HepG2 (cell line): ENCODE measurements at regions not wholly inside any gene's neighbourhood (a gene's known extent, or its start where the extent isn't known, plus 50 kb on each side); places are given as distances from the start of the nearest gene placed in this dataset.

ENCODE experiments used
- ATAC-seq: fragments of 200-7000 bp; cut with Tn5 transposase; 3 replicates; pipeline ENCODE4 v1.9.1; 2020; ENCODE audit warnings: mild to moderate bottlenecking, moderate library complexity
- BruUV-seq: library from RNA; stranded (reverse); fragments of 400-500 nt; replicated peaks from 2 replicates; lab custom pipeline; 2021; lab: Mats Ljungman, UMichigan
- CTCF ChIA-PET: fragments of 300-600 bp; formaldehyde crosslinking; extraction: SDS; loops from one replicate; lab custom pipeline; 2021; ENCODE audit warnings: low total read pairs, inconsistent platforms, low intra/inter-chr PET ratio; lab: Yijun Ruan, JAX
- POLR2A ChIA-PET: fragments of 350-600 bp; sonication (Branson Sonifier 250); formaldehyde crosslinking; loops from one replicate; lab custom pipeline; 2020; ENCODE audit warnings: antibody characterized with exemption, inconsistent platforms; lab: Yijun Ruan, JAX
- DNase-seq: peaks from one replicate; pipeline ENCODE4 v3.0.0-alpha.2; 2015; ENCODE audit warnings: low spot score
- FAIRE-seq: peaks from 3 replicates; lab custom pipeline; 2011; peaks lifted over from hg19 to GRCh38; lab: Jason Lieb, UNC
- H2AFZ ChIP-seq: one replicate; pipeline ENCODE4 v1.6.1; 2011; ENCODE audit warnings: low read length, inconsistent platforms
- H3K27ac ChIP-seq: fragments of 300-600 bp; 3 replicates; pipeline ENCODE4 v1.8.0; 2011; ENCODE audit warnings: mixed run types, mild to moderate bottlenecking, mixed read lengths, low read length, inconsistent platforms; ENCODE audit not compliant: insufficient read depth; ENCODE audit errors: extremely low read length
- H3K27me3 ChIP-seq, 2 experiments: fragments of 200-600 bp in 1 of 2; 2 replicates in 1 of 2; 3 replicates in 1 of 2; pipeline versions ENCODE4 v1.6.0 to v1.8.0; 2011; ENCODE audit warnings: low read length in 2 of 2, mild to moderate bottlenecking in 2 of 2, moderate library complexity in 2 of 2, inconsistent platforms in 1 of 2; ENCODE audit not compliant: insufficient read depth in 2 of 2, control insufficient read depth in 1 of 2
- H3K36me3 ChIP-seq, 2 experiments: fragments of 200-600 bp in 1 of 2; replicated peaks in 1 of 2; 2 replicates in 1 of 2; 3 replicates in 1 of 2; pipeline versions ENCODE4 v1.5.1 to v1.8.0; 2011; ENCODE audit warnings: low read length in 2 of 2, inconsistent platforms in 1 of 2; ENCODE audit not compliant: insufficient read depth in 2 of 2, control insufficient read depth in 1 of 2
- H3K4me1 ChIP-seq: 2 replicates; pipeline ENCODE4 v1.5.1; 2012; ENCODE audit warnings: low read length, inconsistent platforms; ENCODE audit not compliant: insufficient read depth
- H3K4me2 ChIP-seq: 2 replicates; pipeline ENCODE4 v1.6.0; 2011; ENCODE audit warnings: low read depth, low read length, inconsistent platforms
- H3K4me3 ChIP-seq, 3 experiments: fragments of 200-600 bp in 1 of 3; sonication (generic), shearing (Covaris generic) in 1 of 3; replicated peaks in 1 of 3; 2 replicates each; pipeline ENCODE4 v1.5.1; 2011 to 2016; ENCODE audit warnings: low read length in 3 of 3, inconsistent platforms in 2 of 3, low read depth in 2 of 3, mild to moderate bottlenecking in 2 of 3, control low read depth in 1 of 3, mixed read lengths in 1 of 3; ENCODE audit not compliant: insufficient read depth in 1 of 3
- H3K79me2 ChIP-seq: one replicate; pipeline ENCODE4 v1.6.1; 2011; ENCODE audit warnings: low read length, inconsistent platforms; ENCODE audit not compliant: insufficient read depth
- H3K9ac ChIP-seq: 2 replicates; pipeline ENCODE4 v1.6.0; 2011; ENCODE audit warnings: mild to moderate bottlenecking, low read depth, low read length, inconsistent platforms; ENCODE audit not compliant: insufficient read depth
- H3K9me3 ChIP-seq: 2 replicates; pipeline ENCODE4 v1.5.1; 2012; ENCODE audit warnings: mild to moderate bottlenecking, low read length
- H4K20me1 ChIP-seq: 2 replicates; pipeline ENCODE4 v1.6.0; 2011; ENCODE audit warnings: inconsistent platforms, mild to moderate bottlenecking, low read length, moderate library complexity; ENCODE audit not compliant: insufficient read depth
- MED13 ChIP-seq: sonication (generic); formaldehyde crosslinking; IDR thresholded peaks from 2 replicates; pipeline ENCODE4 v1.5.0; 2020; ENCODE audit warnings: missing genetic modification reagents
- NAIF1 ChIP-seq: sonication (generic); formaldehyde crosslinking; IDR thresholded peaks from 2 replicates; pipeline ENCODE4 v1.5.0; 2020; ENCODE audit warnings: mild to moderate bottlenecking, missing genetic modification reagents, borderline replicate concordance
- U2AF2 ChIP-seq: fragments of 200-400 bp; formaldehyde crosslinking; IDR thresholded peaks from 2 replicates; pipeline ENCODE4 v1.6.1; 2017; ENCODE audit warnings: low read depth, mild to moderate bottlenecking, low read length
- ZNF331 ChIP-seq: sonication (generic); formaldehyde crosslinking; IDR thresholded peaks from 2 replicates; pipeline ENCODE4 v1.4.0; 2020; ENCODE audit warnings: missing genetic modification reagents
- ZNF552 ChIP-seq: sonication (generic); formaldehyde crosslinking; IDR thresholded peaks from 2 replicates; pipeline ENCODE4 v1.9.0; 2022; ENCODE audit warnings: missing genetic modification reagents, mild to moderate bottlenecking, borderline replicate concordance
- ZNF691 ChIP-seq: sonication (generic); formaldehyde crosslinking; IDR thresholded peaks from 2 replicates; pipeline ENCODE4 v1.4.0; 2020; ENCODE audit warnings: missing genetic modification reagents, low read depth, mild to moderate bottlenecking, borderline replicate concordance
- ZNF704 ChIP-seq: sonication (generic); formaldehyde crosslinking; IDR thresholded peaks from 2 replicates; pipeline ENCODE4 v1.8.1; 2023; ENCODE audit warnings: mild to moderate bottlenecking, inconsistent platforms, moderate library complexity, missing genetic modification reagents, borderline replicate concordance
- WGBS: methylation state at CpG from one replicate; pipeline ENCODE4 v1.1.6; 2017; ENCODE audit warnings: low lambda C conversion rate; 5-methylcytosine and 5-hydroxymethylcytosine counted together
- in situ Hi-C: cut with HindIII; loops from 2 replicates; pipeline ENCODE4 v1.10.0; 2017; ENCODE audit warnings: low pct_unique_long_range_greater_than_20kb; ENCODE audit not compliant: extremely low pct_ligation_motif_present
- intact Hi-C: fragments of 100-400 bp; cut with micrococcal nuclease; formaldehyde crosslinking; loops from one replicate; pipeline ENCODE4 v1.10.0; 2022; ENCODE audit not compliant: unreplicated experiment

- Histone ChIP-seq H3K4me2 (no peak overlapping the region), H3K79me2 (no peaks in the 10 kb centered on the region), H3K36me3 (no peaks in the 10 kb centered on the region), H3K27me3 (no peaks in the 10 kb centered on the region), H3K4me1 (no peaks in the 10 kb centered on the region), H3K9me3 (no peaks in the 10 kb centered on the region), H3K9ac (no peak overlapping the region), H3K4me3 (no peak overlapping the region), H2AFZ (no peak overlapping the region), H3K27ac (no peak overlapping the region), H4K20me1 (no peaks in the 10 kb centered on the region)
- ATAC-seq, result no peak
- no peak for FAIRE-seq
- in situ Hi-C loops, result no loop called here
- DNase-seq, result no peak
- BruUV-seq, result no TSS peak
- intact Hi-C loops, result no loop called here
- no peak for TF ChIP-seq U2AF2
- ChIA-PET POLR2A (no interaction called here), CTCF (no interaction called here)
Measured at GRCh38 chr5:98060148-98060547, 713.3 kb upstream of the RGMB start.

- no peak for DNase-seq
- Histone ChIP-seq H3K27me3 (no peaks in the 10 kb centered on the region), H3K4me2 (no peak overlapping the region), H3K79me2 (no peaks in the 10 kb centered on the region), H3K9me3 (no peaks in the 10 kb centered on the region), H3K36me3 (no peaks in the 10 kb centered on the region), H4K20me1 (no peaks in the 10 kb centered on the region), H3K9ac (no peak overlapping the region), H3K4me3 (no peak overlapping the region), H2AFZ (no peak overlapping the region), H3K4me1 (no peaks in the 10 kb centered on the region), H3K27ac (no peak overlapping the region)
- ATAC-seq, result no peak
- intact Hi-C loops, result no loop called here
- ChIA-PET POLR2A (no interaction called here), CTCF (no interaction called here)
- BruUV-seq, result no TSS peak
- 2% methylated on average over 6 of the region's 6 CpGs for WGBS
- in situ Hi-C loops, result no loop called here
- no peak for FAIRE-seq
- no peak for TF ChIP-seq ZNF331 (CRISPR knock-in tag)
- TF ChIP-seq NAIF1, result no peak
- TF ChIP-seq ZNF704 (CRISPR knock-in tag), result no peak
- no peak for TF ChIP-seq MED13
- no peak for TF ChIP-seq ZNF552
- TF ChIP-seq ZNF691 (CRISPR knock-in tag), result no peak
Measured at GRCh38 chr5:98064118-98064685, 709.3 kb upstream of the RGMB start.
